ENCODE measurements at regions not wholly inside any gene's neighbourhood (a gene's known extent, or its start where the extent isn't known, plus 50 kb on each side); places are given as distances from the start of the nearest gene placed in this dataset.

- DNase-seq: no peak
Measured at GRCh38 chr6:144856622-144857021, 571.5 kb downstream of the UTRN start.

GRCh38 chr6:144857086-144857485 is 572.0 kb downstream of the UTRN start:
- no peak for DNase-seq

- DNase-seq: no peak
Measured at GRCh38 chr6:144862769-144863168, 577.6 kb downstream of the UTRN start.

GRCh38 chr6:144867761-144868160 is 582.6 kb downstream of the UTRN start:
- DNase-seq: no peak

GRCh38 chr6:144870782-144871181 is 585.6 kb downstream of the UTRN start:
- no peak for DNase-seq

- DNase-seq: no peak
Measured at GRCh38 chr6:144873623-144874378, 588.7 kb downstream of the UTRN start.

GRCh38 chr6:144876689-144877088 is 591.6 kb downstream of the UTRN start:
- DNase-seq: no peak

- no peak for DNase-seq
Measured at GRCh38 chr6:144877118-144877517, 592.0 kb downstream of the UTRN start.

GRCh38 chr6:144878577-144878976 is 593.4 kb downstream of the UTRN start:
- no peak for DNase-seq

- no peak for DNase-seq
Measured at GRCh38 chr6:144879436-144879835, 594.3 kb downstream of the UTRN start.

- DNase-seq: no peak
Measured at GRCh38 chr6:144882425-144882824, 597.3 kb downstream of the UTRN start.

GRCh38 chr6:144883915-144884314 is 598.8 kb downstream of the UTRN start:
- no peak for DNase-seq

- DNase-seq: no peak
Measured at GRCh38 chr6:144885817-144886216, 600.7 kb downstream of the UTRN start.

GRCh38 chr6:144886682-144887081 is 601.5 kb downstream of the UTRN start:
- DNase-seq: no peak

- DNase-seq: no peak
Measured at GRCh38 chr6:144888621-144889020, 603.5 kb downstream of the UTRN start.

GRCh38 chr6:144893680-144894151 is 608.6 kb downstream of the UTRN start:
- DNase-seq: no peak

GRCh38 chr6:144894240-144894639 is 609.1 kb downstream of the UTRN start:
- DNase-seq: no peak

GRCh38 chr6:144895313-144896278 is 610.5 kb downstream of the UTRN start:
- no peak for DNase-seq

GRCh38 chr6:144896289-144896688 is 611.2 kb downstream of the UTRN start:
- no peak for DNase-seq

- DNase-seq: no peak
Measured at GRCh38 chr6:144896871-144897270, 611.7 kb downstream of the UTRN start.

- DNase-seq: no peak
Measured at GRCh38 chr6:144897441-144897921, 612.3 kb downstream of the UTRN start.

- DNase-seq: no peak
Measured at GRCh38 chr6:144898052-144898689, 613.0 kb downstream of the UTRN start.

GRCh38 chr6:144898741-144899140 is 613.6 kb downstream of the UTRN start:
- DNase-seq: no peak

Data from AML-193 (cell line).